Subcutaneous abdominal adipose tissue (tissue), 5 donors: ENCODE measurements at regions not wholly inside any gene's neighbourhood (a gene's known extent, or its start where the extent isn't known, plus 50 kb on each side); places are given as distances from the start of the nearest gene placed in this dataset.
"Not testable (repeated sequence)": the region's sequence is repeated elsewhere in the genome, so short reads cannot be mapped to it uniquely, and the experiment has no call there.

Experiments used
- H3K27ac ChIP-seq: one replicate; pipeline ENCODE4 v1.7.0; 2013; ENCODE audit warnings: low read depth, mild to moderate bottlenecking, inconsistent platforms, low read length, moderate library complexity
- H3K27me3 ChIP-seq, 5 donors: one replicate each; pipeline ENCODE4 v1.7.0; 2013; ENCODE audit warnings: low read length in 5 of 5, inconsistent platforms in 1 of 5; ENCODE audit not compliant: control insufficient read depth in 5 of 5, insufficient read depth in 4 of 5
- H3K36me3 ChIP-seq, 5 donors: one replicate each; pipeline ENCODE4 v1.7.0; 2013; ENCODE audit warnings: low read length in 5 of 5; ENCODE audit not compliant: control insufficient read depth in 5 of 5, insufficient read depth in 5 of 5
- H3K4me1 ChIP-seq, 5 donors: one replicate each; pipeline ENCODE4 v1.7.0; 2013; ENCODE audit warnings: low read length in 5 of 5, mild to moderate bottlenecking in 3 of 5, moderate library complexity in 1 of 5; ENCODE audit not compliant: control insufficient read depth in 5 of 5, insufficient read depth in 5 of 5
- H3K4me3 ChIP-seq, 5 donors: one replicate each; pipeline ENCODE4 v1.7.0; 2013; ENCODE audit warnings: low read length in 5 of 5, low read depth in 1 of 5
- H3K9ac ChIP-seq, 5 donors: one replicate each; pipeline ENCODE4 v1.7.0; 2013; ENCODE audit warnings: low read length in 5 of 5, mild to moderate bottlenecking in 4 of 5, moderate library complexity in 3 of 5
- H3K9me3 ChIP-seq, 5 donors: one replicate each; pipeline ENCODE4 v1.7.0; 2013; ENCODE audit warnings: low read length in 5 of 5; ENCODE audit not compliant: control insufficient read depth in 5 of 5
- donor health status: healthy.
- donor health status: healthy.
- donor health status: healthy.
- donor health status: healthy.
- donor health status: healthy.

DNA sequence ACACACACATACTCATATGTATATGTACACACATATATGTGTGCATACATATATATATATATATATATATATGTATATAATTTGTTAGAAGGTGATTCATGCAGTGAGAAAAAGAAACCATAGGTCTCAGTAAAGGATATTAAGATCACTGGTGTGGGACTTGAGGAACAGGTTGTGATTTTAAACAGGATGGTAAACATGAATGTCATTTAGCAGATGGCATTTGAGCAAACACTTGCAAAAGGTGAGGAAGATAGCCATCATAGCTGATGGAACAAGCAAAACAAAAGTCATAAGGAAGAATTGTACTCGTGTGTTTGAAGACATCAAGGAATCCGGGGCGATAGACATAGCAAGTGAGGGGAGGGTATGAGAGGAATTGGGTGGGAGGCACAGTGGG lies 784.5 kb downstream of the TSN start:
- Histone ChIP-seq H3K9me3 (no peaks in the 10 kb centered on the region), H3K27ac (no peak overlapping the region), H3K27me3 (no peaks in the 10 kb centered on the region), H3K4me3 (no peak overlapping the region), H3K4me1 (no peaks in the 10 kb centered on the region), H3K36me3 (no peaks in the 10 kb centered on the region), H3K9ac (no peak overlapping the region)

- no peak overlapping the region for H3K27ac ChIP-seq
- no peak overlapping the region for H3K9ac ChIP-seq
- H3K4me3 ChIP-seq = no peak overlapping the region
- no peaks in the 10 kb centered on the region for H3K27me3 ChIP-seq
- H3K4me1 ChIP-seq = no peaks in the 10 kb centered on the region
- no peaks in the 10 kb centered on the region for H3K36me3 ChIP-seq
- H3K9me3 ChIP-seq = no peaks in the 10 kb centered on the region
These were observed 786.8 kb downstream of the TSN start for GRCh38 chr2:122542236-122542635.

- no peak overlapping the region for H3K27ac ChIP-seq
- no peaks in the 10 kb centered on the region for H3K36me3 ChIP-seq
- no peak overlapping the region for H3K4me3 ChIP-seq
- H3K27me3 ChIP-seq = no peaks in the 10 kb centered on the region
- no peaks in the 10 kb centered on the region for H3K4me1 ChIP-seq
- H3K9ac ChIP-seq = no peak overlapping the region
- H3K9me3 ChIP-seq = no peaks in the 10 kb centered on the region
These were observed 787.2 kb downstream of the TSN start for GRCh38 chr2:122542646-122543045.

DNA sequence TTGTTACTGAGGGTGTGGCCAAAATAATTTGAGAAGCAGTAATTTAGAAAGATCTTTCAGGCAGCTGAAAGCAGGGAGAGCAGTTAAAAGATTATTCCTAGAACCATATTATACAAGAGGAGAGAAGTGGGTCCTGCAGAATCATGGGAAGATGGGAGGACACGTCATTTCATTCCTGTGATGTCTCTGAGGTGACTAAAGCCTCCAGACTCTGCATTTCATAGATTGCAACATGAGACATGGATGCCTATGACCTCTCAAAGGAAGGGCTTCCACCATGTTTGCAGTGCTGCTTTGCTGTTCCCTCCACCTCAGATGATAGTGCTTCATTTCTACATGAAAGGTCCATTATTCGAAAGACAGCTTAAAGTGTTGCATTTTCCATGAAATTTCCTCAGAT lies 788.4 kb downstream of the TSN start:
- Histone ChIP-seq H3K36me3 (no peaks in the 10 kb centered on the region), H3K27ac (no peak overlapping the region), H3K9ac (no peak overlapping the region), H3K9me3 (no peaks in the 10 kb centered on the region), H3K4me1 (no peaks in the 10 kb centered on the region), H3K27me3 (no peaks in the 10 kb centered on the region), H3K4me3 (no peak overlapping the region)

GRCh38 chr2:122545821-122546220 lies 790.4 kb downstream of the TSN start:
- Histone ChIP-seq H3K27ac (no peak overlapping the region), H3K9me3 (no peaks in the 10 kb centered on the region)

GRCh38 chr2:122562775-122563174 lies 807.3 kb downstream of the TSN start:
- H3K27me3 ChIP-seq = no peaks in the 10 kb centered on the region
- H3K9ac ChIP-seq = no peak overlapping the region
- no peaks in the 10 kb centered on the region for H3K36me3 ChIP-seq
- H3K27ac ChIP-seq = no peak overlapping the region
- H3K4me3 ChIP-seq = no peak overlapping the region
- H3K9me3 ChIP-seq = no peaks in the 10 kb centered on the region
- H3K4me1 ChIP-seq = peaks cover 0 to 8% (median 0%) of the 10 kb centered on the region in 5 donors

More at GRCh38 chr2:122545821-122546220, 790.4 kb downstream of the TSN start:
- Histone ChIP-seq H3K4me1 (no peaks in the 10 kb centered on the region), H3K27me3 (no peaks in the 10 kb centered on the region), H3K36me3 (no peaks in the 10 kb centered on the region), H3K4me3 (no peak overlapping the region), H3K9ac (no peak overlapping the region)

GRCh38 chr2:122563781-122564180 lies 808.3 kb downstream of the TSN start:
- Histone ChIP-seq H3K27me3 (no peaks in the 10 kb centered on the region), H3K9ac (no peak overlapping the region), H3K4me3 (no peak overlapping the region), H3K27ac (no peak overlapping the region), H3K4me1 (peaks cover 0 to 8% (median 0%) of the 10 kb centered on the region in 5 donors), H3K9me3 (no peaks in the 10 kb centered on the region), H3K36me3 (no peaks in the 10 kb centered on the region)

DNA sequence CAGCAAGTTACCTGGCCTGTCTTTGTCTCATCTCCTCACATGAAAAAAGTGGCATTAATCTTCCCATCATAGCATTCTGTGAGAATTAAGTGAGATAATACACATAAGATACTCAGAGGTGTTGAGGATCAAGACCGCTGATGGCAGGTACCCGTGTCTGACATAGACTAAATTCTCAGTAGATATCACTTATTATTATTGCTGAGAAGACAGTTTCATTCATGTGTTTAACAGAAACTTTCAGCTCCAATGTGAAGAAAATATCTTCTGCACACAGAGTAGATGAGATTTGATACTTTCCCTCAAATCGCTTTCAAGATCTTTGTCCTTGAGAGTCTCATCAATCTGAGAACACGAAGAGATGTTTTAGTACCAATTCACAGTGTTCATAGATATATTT lies 809.4 kb downstream of the TSN start:
- H3K4me1 ChIP-seq = peaks cover 0 to 8% (median 0%) of the 10 kb centered on the region in 5 donors
- H3K9ac ChIP-seq = no peak overlapping the region
- no peak overlapping the region for H3K4me3 ChIP-seq
- no peaks in the 10 kb centered on the region for H3K36me3 ChIP-seq
- no peak overlapping the region for H3K27ac ChIP-seq
- no peaks in the 10 kb centered on the region for H3K27me3 ChIP-seq
- no peaks in the 10 kb centered on the region for H3K9me3 ChIP-seq

DNA sequence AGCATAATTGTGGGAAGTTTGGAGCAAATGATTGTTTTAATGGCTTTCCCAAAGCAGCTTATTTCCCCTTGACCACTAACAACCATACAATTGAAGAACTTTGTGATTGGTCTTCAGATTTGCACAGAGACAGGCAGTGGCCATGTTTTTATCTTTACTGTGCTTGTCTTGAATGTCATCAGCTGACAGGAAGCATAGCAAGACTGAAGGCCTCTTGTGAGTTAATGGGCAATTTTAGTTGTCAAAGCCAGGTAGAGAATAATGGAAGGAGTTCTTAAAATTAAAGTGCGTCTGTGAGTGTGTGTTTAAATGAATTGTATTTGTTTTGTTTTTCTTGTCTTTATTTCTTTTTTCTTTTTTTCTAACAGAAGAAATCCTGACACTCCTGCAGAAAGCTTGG lies 809.9 kb downstream of the TSN start:
- Histone ChIP-seq H3K4me1 (peaks cover 0 to 8% (median 0%) of the 10 kb centered on the region in 5 donors), H3K9ac (no peak overlapping the region), H3K4me3 (no peak overlapping the region), H3K9me3 (no peaks in the 10 kb centered on the region), H3K36me3 (no peaks in the 10 kb centered on the region), H3K27me3 (no peaks in the 10 kb centered on the region), H3K27ac (no peak overlapping the region)

GRCh38 chr2:122570641-122571040 lies 815.2 kb downstream of the TSN start:
- no peaks in the 10 kb centered on the region for H3K27me3 ChIP-seq
- H3K9me3 ChIP-seq = no peaks in the 10 kb centered on the region
- H3K9ac ChIP-seq = no peak overlapping the region
- H3K4me3 ChIP-seq = no peak overlapping the region
- no peak overlapping the region for H3K27ac ChIP-seq
- H3K4me1 ChIP-seq = no peaks in the 10 kb centered on the region
- no peaks in the 10 kb centered on the region for H3K36me3 ChIP-seq

- H3K27ac ChIP-seq, H3K36me3 ChIP-seq, H3K4me1 ChIP-seq, H3K9ac ChIP-seq, H3K4me3 ChIP-seq, H3K27me3 ChIP-seq, H3K9me3 ChIP-seq: not testable (repeated sequence)
These were observed 816.0 kb downstream of the TSN start for GRCh38 chr2:122571471-122571870.
